Hypothalamus (tissue), 51 donors: ENCODE measurements at regions not wholly inside any gene's neighbourhood (a gene's known extent, or its start where the extent isn't known, plus 50 kb on each side); places are given as distances from the start of the nearest gene placed in this dataset.

Experiments
- DNase-seq, 51 donors: peaks; one replicate each; lab custom pipeline; 2025; lab: John Stamatoyannopoulos, UW

- DNase-seq, result no peak
These were observed 166.5 kb upstream of the PPP1R2C start for GRCh38 chrX:42944381-42944998.

- no peak for DNase-seq
These were observed 168.7 kb upstream of the PPP1R2C start for GRCh38 chrX:42946544-42947194.

GRCh38 chrX:42948723-42949657 is 171.0 kb upstream of the PPP1R2C start:
- no peak for DNase-seq

GRCh38 chrX:42951747-42952146 is 173.8 kb upstream of the PPP1R2C start:
- DNase-seq, result no peak

- DNase-seq, result no peak
These were observed 174.7 kb upstream of the PPP1R2C start for GRCh38 chrX:42952621-42953020.

- DNase-seq, result no peak
These were observed 176.9 kb upstream of the PPP1R2C start for GRCh38 chrX:42954880-42955279.

GRCh38 chrX:42955349-42955748 is 177.4 kb upstream of the PPP1R2C start:
- DNase-seq, result no peak

- no peak for DNase-seq
These were observed 189.8 kb upstream of the PPP1R2C start for GRCh38 chrX:42967681-42968300.

GRCh38 chrX:42973321-42973720 is 195.4 kb upstream of the PPP1R2C start:
- no peak for DNase-seq

- DNase-seq, result no peak
These were observed 197.9 kb upstream of the PPP1R2C start for GRCh38 chrX:42975906-42976305.

GRCh38 chrX:42976746-42977366 is 198.9 kb upstream of the PPP1R2C start:
- no peak for DNase-seq

GRCh38 chrX:42978655-42979379 is 200.9 kb upstream of the PPP1R2C start:
- DNase-seq, result no peak

GRCh38 chrX:42988700-42989099 is 210.7 kb upstream of the PPP1R2C start:
- no peak for DNase-seq

GRCh38 chrX:42992199-42992943 is 214.4 kb upstream of the PPP1R2C start:
- DNase-seq, result no peak

- DNase-seq, result no peak
These were observed 218.9 kb upstream of the PPP1R2C start for GRCh38 chrX:42996861-42997260.

GRCh38 chrX:43000121-43000520 is 222.2 kb upstream of the PPP1R2C start:
- no peak for DNase-seq

- DNase-seq, result no peak
These were observed 224.7 kb upstream of the PPP1R2C start for GRCh38 chrX:43002526-43003203.

GRCh38 chrX:43003204-43003565 is 225.2 kb upstream of the PPP1R2C start:
- DNase-seq, result no peak

GRCh38 chrX:43003939-43004338 is 226.0 kb upstream of the PPP1R2C start:
- no peak for DNase-seq
